GM23338 (cell line): ENCODE measurements at regions not wholly inside any gene's neighbourhood (a gene's known extent, or its start where the extent isn't known, plus 50 kb on each side); places are given as distances from the start of the nearest gene placed in this dataset.

ENCODE experiments used
- CREB1 ChIP-seq: fragments of 250-450 bp; sonication (Bioruptor Pico); IDR thresholded peaks from 2 replicates; pipeline ENCODE4 v1.5.0; 2020; ENCODE audit warnings: low read depth, mild to moderate bottlenecking, moderate library complexity
- EZH2 ChIP-seq: fragments of 200-600 bp; sonication (generic); IDR thresholded peaks from one replicate; pipeline ENCODE4 v1.8.0; 2017; ENCODE audit warnings: antibody characterized with exemption, mild to moderate bottlenecking, low read depth; ENCODE audit not compliant: unreplicated experiment
- EZH2phosphoT487 ChIP-seq: fragments of 200-600 bp; sonication (generic); IDR thresholded peaks from one replicate; pipeline ENCODE4 v1.8.1; 2018; ENCODE audit warnings: antibody characterized with exemption; ENCODE audit not compliant: unreplicated experiment
- JUNB ChIP-seq: IDR thresholded peaks from one replicate; pipeline ENCODE4 v1.6.1; 2016; ENCODE audit warnings: antibody characterized with exemption; ENCODE audit not compliant: unreplicated experiment
- NANOG ChIP-seq: IDR thresholded peaks from 2 replicates; pipeline ENCODE4 v1.6.1; 2016; ENCODE audit warnings: antibody characterized with exemption, borderline replicate concordance
- POLR2AphosphoS5 ChIP-seq: IDR thresholded peaks from 2 replicates; pipeline ENCODE4 v1.6.1; 2016; ENCODE audit warnings: antibody characterized with exemption, low read depth
- REST ChIP-seq: IDR thresholded peaks from one replicate; pipeline ENCODE4 v1.6.1; 2018; ENCODE audit warnings: antibody characterized with exemption; ENCODE audit not compliant: unreplicated experiment
- ZNF462 ChIP-seq: fragments of 250-450 bp; sonication (Bioruptor Pico); IDR thresholded peaks from 2 replicates; pipeline ENCODE4 v1.5.0; 2020; ENCODE audit warnings: mild to moderate bottlenecking, moderate library complexity
- TF ChIP-seq, protein P1 (sequence below), 2 experiments: fragments of 200-600 bp in 1 of 2; sonication (generic) in 1 of 2; conservative IDR thresholded peaks; 2 replicates each; pipeline versions ENCODE4 v1.5.1 to v1.6.1; 2016 to 2017; ENCODE audit warnings: antibody characterized with exemption in 2 of 2, low read depth in 2 of 2, mild to moderate bottlenecking in 2 of 2, moderate library complexity in 1 of 2

GRCh38 chr5:124957063-124957462 lies 210.6 kb upstream of the ZNF608 start:
- TF ChIP-seq POLR2AphosphoS5 (no peak), EZH2 (no peak), REST (no peak), ZNF462 (CRISPR knock-in tag) (no peak), EZH2phosphoT487 (no peak), CREB1 (CRISPR knock-in tag) (no peak), JUNB (no peak), NANOG (no peak)
- TF ChIP-seq, protein P1, sequence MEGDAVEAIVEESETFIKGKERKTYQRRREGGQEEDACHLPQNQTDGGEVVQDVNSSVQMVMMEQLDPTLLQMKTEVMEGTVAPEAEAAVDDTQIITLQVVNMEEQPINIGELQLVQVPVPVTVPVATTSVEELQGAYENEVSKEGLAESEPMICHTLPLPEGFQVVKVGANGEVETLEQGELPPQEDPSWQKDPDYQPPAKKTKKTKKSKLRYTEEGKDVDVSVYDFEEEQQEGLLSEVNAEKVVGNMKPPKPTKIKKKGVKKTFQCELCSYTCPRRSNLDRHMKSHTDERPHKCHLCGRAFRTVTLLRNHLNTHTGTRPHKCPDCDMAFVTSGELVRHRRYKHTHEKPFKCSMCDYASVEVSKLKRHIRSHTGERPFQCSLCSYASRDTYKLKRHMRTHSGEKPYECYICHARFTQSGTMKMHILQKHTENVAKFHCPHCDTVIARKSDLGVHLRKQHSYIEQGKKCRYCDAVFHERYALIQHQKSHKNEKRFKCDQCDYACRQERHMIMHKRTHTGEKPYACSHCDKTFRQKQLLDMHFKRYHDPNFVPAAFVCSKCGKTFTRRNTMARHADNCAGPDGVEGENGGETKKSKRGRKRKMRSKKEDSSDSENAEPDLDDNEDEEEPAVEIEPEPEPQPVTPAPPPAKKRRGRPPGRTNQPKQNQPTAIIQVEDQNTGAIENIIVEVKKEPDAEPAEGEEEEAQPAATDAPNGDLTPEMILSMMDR (conservative IDR thresholded peaks at IDR 0.05; ENCODE audit: low read depth in 2 of 2) = no peak
